ENCODE measurements at regions not wholly inside any gene's neighbourhood (a gene's known extent, or its start where the extent isn't known, plus 50 kb on each side); places are given as distances from the start of the nearest gene placed in this dataset.
A peak's percentile ranks its signal among the peaks of the same experiment; 100 is the strongest.
"Not testable (repeated sequence)": the region's sequence is repeated elsewhere in the genome, so short reads cannot be mapped to it uniquely, and the experiment has no call there.

- DNase-seq (ENCODE audit: low spot score) = peak; percentile 54
Observed at GRCh38 chr5:42949348-42950115, 90.6 kb downstream of the ANXA2R start.

DNA sequence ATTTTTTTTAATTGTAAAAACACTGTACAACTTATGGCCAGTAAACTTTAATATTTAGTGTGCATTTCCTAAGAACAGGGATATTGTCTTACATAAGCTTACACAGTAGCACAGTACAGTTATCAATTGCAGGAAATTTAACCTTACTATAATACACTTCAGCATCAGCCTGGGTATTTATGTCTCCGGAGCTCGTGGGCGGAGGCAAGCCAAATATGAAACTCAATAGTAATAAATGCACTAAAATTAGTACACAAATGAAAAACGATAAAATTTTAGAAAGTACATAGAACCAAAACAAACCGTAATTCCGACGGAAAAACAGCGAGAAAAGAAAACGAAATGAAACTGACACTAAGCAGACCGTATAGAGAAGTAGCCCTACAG, 91.2 kb downstream of the ANXA2R start:
- no peak for DNase-seq (ENCODE audit: low spot score)

- DNase-seq (ENCODE audit: low spot score) = no peak
Observed at GRCh38 chr5:42944989-42945388, 95.1 kb downstream of the ANXA2R start.

DNA sequence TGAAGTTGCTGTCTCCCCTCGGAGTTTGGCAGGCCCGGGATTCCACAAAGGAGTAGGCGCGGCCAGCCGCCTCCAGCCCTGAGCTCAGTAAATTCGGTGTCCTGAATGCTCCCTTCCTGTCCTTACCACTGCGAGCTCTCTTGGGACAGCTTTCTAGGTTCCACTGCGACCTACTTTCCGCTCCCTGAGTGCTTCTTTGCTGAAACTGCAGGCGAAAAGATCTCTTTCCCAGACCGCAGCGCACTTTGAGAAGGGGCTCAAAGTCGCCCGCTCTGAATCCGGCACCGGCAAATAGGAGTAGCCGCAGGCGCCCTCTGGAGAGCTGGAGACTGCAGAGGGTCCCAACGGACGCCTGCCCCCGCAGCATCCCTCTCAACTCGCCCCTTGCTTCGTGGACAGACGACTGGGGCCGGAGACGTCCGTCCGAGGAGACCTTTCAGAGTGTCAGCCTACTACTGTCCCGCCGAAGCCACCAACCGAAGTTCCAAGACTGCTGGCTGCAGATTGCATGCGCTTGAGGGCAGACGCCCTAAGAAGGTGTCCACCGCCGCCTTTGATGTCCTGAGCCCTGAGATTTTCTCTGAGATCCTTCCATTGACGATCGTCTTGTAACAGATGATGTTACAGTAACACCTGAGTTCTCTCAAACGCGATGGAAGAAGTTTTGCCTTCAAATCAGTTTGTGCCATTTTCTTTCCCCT, 96.0 kb downstream of the ANXA2R start:
- DNase-seq (ENCODE audit: low spot score) = no peak

DNA sequence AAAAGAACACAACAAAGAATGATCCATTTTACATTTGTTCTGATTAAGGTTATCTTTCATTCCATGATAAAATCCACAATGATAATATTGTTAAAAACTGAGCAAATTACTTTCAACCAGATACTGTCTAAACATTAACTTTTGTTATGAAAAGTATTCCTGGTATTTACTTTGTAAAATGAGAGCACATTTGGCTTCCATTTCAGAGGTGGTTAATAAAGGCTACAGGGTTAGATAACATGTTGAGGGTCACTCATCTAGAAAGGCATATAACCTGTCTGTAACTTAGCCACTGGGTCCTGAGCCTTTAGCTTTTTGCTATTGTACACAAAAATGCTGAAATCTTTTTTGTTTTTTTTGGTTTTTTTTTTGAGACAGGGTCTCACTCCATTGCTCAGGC, 99.3 kb downstream of the ANXA2R start:
- DNase-seq (ENCODE audit: low spot score) = no peak

GRCh38 chr5:42932011-42932410, 108.1 kb downstream of the ANXA2R start:
- not testable (repeated sequence) for DNase-seq (ENCODE audit: low spot score)

GRCh38 chr5:42931451-42931850, 108.7 kb downstream of the ANXA2R start:
- DNase-seq (ENCODE audit: low spot score) = not testable (repeated sequence)

DNA sequence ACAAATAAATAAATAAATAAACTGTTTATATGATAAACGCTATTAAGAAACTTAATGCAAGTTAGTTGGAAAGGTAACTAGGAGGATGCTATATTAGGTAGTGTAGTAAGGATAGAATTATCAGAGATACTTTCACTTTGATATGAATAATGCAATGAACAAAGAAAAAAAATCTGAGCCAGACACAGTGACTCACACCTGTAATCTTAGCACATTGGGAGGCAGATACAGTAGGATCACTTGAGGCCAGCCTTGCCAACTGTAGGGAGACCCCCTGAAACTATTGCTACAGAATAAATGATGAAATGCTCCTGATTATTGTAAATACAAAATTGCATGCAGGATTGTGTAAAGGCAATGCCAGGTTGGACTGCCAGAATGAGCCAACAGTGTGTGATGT, 109.2 kb downstream of the ANXA2R start:
- DNase-seq (ENCODE audit: low spot score) = no peak

DNA sequence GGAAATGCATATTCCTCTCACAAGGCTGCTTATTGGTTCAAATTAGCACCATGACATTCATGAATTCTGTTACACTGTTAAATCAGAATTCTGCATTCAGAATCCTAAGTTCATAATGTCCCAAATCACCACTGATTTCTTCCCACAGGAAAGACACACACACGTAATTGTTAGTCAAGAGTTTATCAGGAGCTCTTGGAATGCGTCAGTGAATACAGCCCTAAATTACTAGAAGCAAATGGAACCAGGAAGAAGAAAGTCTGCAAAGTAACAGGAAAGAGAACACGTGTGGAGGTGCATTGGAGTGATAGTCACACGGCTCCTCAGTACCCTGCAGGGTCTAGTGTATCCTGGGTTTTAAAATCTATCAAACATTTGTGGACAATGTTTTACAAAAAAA, 110.2 kb downstream of the ANXA2R start:
- no peak for DNase-seq (ENCODE audit: low spot score)

- no peak for DNase-seq (ENCODE audit: low spot score)
Observed at GRCh38 chr5:42927730-42928129, 112.4 kb downstream of the ANXA2R start.

- DNase-seq (ENCODE audit: low spot score) = no peak
Observed at GRCh38 chr5:42924686-42925085, 113.0 kb upstream of the SELENOP start.

- DNase-seq (ENCODE audit: low spot score) = no peak
Observed at GRCh38 chr5:42924226-42924625, 112.5 kb upstream of the SELENOP start.

DNA sequence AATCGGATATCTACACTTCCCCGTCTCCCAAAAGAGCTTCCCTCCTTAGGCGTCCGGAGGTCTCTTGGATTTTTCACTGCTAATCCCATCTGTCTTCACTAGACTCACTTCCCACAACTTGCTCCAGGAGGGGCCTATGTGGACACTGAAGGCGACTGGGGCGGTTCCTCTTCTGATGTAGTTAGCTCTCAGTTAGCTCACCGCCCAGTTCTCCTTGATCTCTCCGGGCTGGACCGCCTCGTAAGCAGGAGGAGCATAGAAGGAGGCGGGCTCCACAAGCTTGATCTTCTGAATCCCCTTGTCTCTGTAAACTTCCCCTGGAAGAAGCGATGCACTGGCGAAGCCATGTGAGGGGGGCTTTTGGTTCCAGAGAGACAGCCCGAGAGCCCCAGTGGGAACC, 112.0 kb upstream of the SELENOP start:
- DNase-seq (ENCODE audit: low spot score) = no peak

DNA sequence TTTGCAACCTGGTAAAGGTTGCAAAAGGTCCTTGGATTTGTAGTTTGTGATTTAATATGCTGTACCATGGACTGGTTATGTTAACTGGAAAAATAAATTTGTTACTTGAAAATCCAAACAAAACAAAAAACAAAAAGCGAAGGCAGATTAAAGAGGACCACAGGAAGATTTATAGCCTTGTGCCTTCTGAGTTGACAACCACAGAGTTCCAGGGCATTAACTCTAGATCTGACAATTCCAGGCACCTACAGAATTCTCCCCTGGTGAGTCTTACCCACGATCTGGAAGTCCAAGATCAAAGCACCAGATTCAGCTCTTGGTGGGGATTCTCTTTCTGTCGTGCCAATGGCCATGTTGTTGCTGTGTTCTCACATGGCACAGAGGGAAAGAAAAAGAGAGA, 107.9 kb upstream of the SELENOP start:
- DNase-seq (ENCODE audit: low spot score) = no peak

DNA sequence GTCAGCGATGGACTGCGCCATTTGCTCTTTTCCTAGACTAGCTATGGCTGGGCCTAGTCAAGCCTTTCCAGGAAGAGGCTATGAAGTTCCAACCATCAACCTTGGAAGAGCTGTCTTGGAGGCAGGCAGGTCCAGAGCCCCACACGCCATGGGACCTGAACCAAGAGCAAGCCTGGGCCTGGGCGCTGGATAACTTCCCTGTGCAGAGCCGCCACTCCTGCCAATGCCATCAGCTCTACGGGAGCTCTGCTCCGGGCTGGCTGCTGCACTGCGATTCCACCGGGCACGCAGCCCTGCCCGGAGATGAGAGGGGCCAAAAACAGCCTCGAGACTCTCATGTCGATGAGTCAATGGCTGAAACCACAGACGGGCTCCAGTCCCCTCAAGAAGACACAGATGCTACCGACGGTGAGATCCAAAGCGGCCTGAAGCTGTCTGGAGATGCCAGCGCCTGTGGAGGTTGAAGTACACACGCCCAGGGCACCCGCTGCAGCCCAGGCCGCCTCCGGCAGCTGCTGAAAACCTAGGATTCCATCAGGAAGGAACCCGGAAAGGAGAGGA, 103.7 kb upstream of the SELENOP start:
- DNase-seq (ENCODE audit: low spot score) = no peak

- peak; percentile 36 for DNase-seq (ENCODE audit: low spot score)
Observed at GRCh38 chr5:42912184-42912798, 100.6 kb upstream of the SELENOP start.

GRCh38 chr5:42908509-42909488, 97.1 kb upstream of the SELENOP start:
- peak; percentile 89 for DNase-seq (ENCODE audit: low spot score)

DNA sequence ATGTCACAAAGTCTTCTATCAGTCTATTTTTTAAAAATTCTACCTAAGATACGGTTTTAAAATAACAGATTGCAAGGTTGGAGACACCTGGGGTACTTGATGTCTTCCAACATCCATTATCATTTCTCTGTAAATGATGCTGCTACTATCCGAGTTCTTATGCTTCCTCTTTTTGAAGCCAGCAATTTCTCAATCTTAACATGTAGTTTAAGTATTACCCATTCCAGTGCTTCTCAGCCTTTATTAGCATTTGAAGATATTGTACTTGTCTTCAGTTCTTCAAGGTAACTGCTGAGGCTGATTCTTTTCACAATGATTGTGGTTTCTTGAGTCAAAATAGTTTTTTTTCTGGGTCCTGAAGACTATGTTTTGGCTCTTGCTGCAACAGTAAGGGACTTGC, 96.4 kb upstream of the SELENOP start:
- no peak for DNase-seq (ENCODE audit: low spot score)

DNA sequence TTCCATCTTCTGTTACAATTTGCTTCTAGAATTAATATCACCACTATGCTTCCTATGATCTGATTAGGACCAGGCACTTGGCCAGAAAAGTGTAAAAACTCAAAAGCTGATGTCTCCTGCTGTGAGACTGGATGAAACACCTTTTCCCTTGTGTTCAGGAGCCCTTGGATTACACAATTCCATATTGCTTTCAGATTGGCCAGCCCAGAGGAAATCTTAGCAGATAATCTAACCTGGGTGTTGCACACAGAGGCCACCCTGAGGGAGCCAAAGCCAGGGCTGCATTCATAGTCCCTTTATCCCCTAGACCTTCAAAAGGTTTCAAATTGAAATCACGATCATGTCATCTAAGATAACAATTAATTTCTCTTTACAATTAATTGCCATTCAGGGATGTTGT, 94.1 kb upstream of the SELENOP start:
- DNase-seq (ENCODE audit: low spot score) = no peak

- no peak for DNase-seq (ENCODE audit: low spot score)
Observed at GRCh38 chr5:42900734-42901133, 89.0 kb upstream of the SELENOP start.

GRCh38 chr5:42898760-42899159, 87.1 kb upstream of the SELENOP start:
- DNase-seq (ENCODE audit: low spot score) = no peak

All from umbilical cord (tissue), 1 donor.